ENCODE measurements at regions not wholly inside any gene's neighbourhood (a gene's known extent, or its start where the extent isn't known, plus 50 kb on each side); places are given as distances from the start of the nearest gene placed in this dataset.

DNA sequence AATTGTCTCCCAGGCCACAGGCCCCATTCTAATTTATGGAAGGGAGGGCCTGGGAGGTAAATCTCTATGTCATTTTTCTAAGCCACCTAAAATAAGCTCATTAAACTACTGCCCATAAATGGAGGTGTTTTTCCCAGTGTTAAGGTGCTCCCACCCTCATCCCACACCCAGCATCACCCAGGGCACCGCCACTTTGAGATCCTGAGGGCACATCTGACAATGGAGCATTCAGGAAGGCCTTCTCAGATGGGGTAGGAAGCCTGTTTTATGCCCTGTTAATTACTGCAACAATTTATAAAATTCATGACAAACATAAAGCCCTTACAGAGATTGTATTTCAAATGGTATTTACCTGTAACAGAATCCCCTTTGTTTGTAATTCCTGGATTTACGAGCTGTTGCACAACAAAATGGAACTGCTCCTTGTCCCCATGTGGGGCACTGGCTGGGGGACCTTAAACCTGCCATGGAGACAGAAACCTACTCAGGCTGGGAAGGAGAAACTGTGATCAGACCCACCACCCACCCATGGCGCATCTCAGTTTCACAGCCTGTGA lies 319.5 kb upstream of the USP24 start:
- H3K4me1 ChIP-seq, result no peaks in the 10 kb centered on the region
- no peak overlapping the region for H3K4me3 ChIP-seq
- WGBS, 2 donors, result 89 to 97% methylated on average over 3 of the region's 3 CpGs
- no peaks in the 10 kb centered on the region for H3K27me3 ChIP-seq
- H3K9me3 ChIP-seq, result no peaks in the 10 kb centered on the region
- intact Hi-C loops (cut with DNase I; ENCODE audit: low total_unique reads), result no loop called here
- no peak for DNase-seq
- H3K36me3 ChIP-seq (ENCODE audit: low read depth, missing control alignments), result no peaks in the 10 kb centered on the region
- H3K27ac ChIP-seq, result no peak overlapping the region
- TF ChIP-seq CTCF (IDR thresholded peaks at IDR 0.05) (no peak), POLR2A (IDR thresholded peaks at IDR 0.05) (no peak)

DNA sequence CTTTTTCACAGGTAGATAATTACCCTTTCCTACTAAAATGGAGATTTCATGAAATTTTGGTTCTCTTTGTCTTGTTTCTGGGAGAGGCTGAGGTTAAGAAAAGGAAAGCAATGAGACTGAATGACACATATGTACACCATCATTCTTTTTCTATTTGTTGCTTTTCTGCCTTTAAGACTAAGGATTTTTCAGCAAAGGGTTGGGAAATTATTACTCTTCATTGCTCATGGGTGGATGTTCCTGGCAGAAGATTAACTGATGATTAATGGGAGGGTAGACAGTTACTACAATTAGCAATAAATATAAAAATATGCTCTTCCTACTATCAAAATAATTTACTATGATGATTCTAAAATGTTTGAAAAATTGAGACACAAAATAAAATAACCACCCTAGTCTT lies 316.5 kb upstream of the USP24 start:
- Histone ChIP-seq H3K4me1 (no peaks in the 10 kb centered on the region), H3K9me3 (no peaks in the 10 kb centered on the region), H3K36me3 (ENCODE audit: low read depth, missing control alignments) (no peaks in the 10 kb centered on the region), H3K27ac (no peak overlapping the region), H3K27me3 (no peaks in the 10 kb centered on the region), H3K4me3 (no peak overlapping the region)
- TF ChIP-seq POLR2A (IDR thresholded peaks at IDR 0.05) (no peak), CTCF (IDR thresholded peaks at IDR 0.05) (no peak)
- no peak for DNase-seq
- intact Hi-C loops (cut with DNase I; ENCODE audit: low total_unique reads), result no loop called here

DNA sequence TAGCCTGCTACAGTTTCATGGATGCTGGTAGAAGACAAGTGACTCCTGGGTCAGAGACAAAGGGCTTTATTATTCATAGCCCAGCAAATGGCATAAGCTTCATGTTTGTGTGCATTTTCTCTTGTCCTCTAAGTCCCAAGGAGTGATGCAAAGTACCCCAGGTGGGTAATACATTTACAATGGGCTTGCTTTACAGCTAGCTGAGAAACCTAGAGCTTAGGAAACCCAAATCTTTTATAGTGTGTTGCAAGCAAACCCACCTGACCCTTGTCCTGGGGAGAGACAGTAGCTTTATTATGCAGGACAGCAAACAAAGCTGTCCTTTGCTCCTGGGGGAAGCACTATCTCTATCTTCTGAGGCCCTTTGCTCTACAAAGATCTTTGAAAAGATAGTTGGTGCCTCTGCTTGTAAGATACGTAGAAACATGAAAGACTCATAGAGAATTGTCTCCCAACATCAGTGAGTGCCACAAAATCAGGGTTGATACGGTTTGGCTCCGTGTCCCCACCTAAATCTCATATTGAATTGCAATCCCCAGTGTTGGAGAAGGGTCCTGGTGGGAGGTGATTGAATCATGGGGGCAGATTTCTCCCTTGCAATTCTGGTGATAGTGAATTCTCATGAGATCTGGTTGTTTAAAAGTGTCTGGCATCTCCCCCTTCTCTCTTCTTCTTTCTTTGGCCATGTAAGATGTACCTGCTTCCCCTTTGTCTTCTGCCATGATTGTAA lies 315.8 kb upstream of the USP24 start:
- H3K4me3 ChIP-seq, result no peak overlapping the region
- WGBS, 2 donors, result 98% methylated on average over 3 of the region's 3 CpGs
- TF ChIP-seq POLR2A (IDR thresholded peaks at IDR 0.05), result no peak
- TF ChIP-seq CTCF (IDR thresholded peaks at IDR 0.05), result no peak
- H3K9me3 ChIP-seq, result no peaks in the 10 kb centered on the region
- no peaks in the 10 kb centered on the region for H3K4me1 ChIP-seq
- intact Hi-C loops (cut with DNase I; ENCODE audit: low total_unique reads), result no loop called here
- no peaks in the 10 kb centered on the region for H3K36me3 ChIP-seq (ENCODE audit: low read depth, missing control alignments)
- H3K27me3 ChIP-seq, result no peaks in the 10 kb centered on the region
- DNase-seq, result no peak
- no peak overlapping the region for H3K27ac ChIP-seq

GRCh38 chr1:55529017-55529416 lies 313.9 kb upstream of the USP24 start:
- Histone ChIP-seq H3K4me3 (no peak overlapping the region), H3K27me3 (no peaks in the 10 kb centered on the region), H3K36me3 (ENCODE audit: low read depth, missing control alignments) (no peaks in the 10 kb centered on the region), H3K9me3 (no peaks in the 10 kb centered on the region), H3K27ac (no peak overlapping the region), H3K4me1 (no peaks in the 10 kb centered on the region)
- WGBS, 2 donors, result 81 to 88% methylated on average over 4 of the region's 4 CpGs
- intact Hi-C loops (cut with DNase I; ENCODE audit: low total_unique reads), result no loop called here
- DNase-seq, result no peak
- TF ChIP-seq POLR2A (IDR thresholded peaks at IDR 0.05) (no peak), CTCF (IDR thresholded peaks at IDR 0.05) (no peak)

DNA sequence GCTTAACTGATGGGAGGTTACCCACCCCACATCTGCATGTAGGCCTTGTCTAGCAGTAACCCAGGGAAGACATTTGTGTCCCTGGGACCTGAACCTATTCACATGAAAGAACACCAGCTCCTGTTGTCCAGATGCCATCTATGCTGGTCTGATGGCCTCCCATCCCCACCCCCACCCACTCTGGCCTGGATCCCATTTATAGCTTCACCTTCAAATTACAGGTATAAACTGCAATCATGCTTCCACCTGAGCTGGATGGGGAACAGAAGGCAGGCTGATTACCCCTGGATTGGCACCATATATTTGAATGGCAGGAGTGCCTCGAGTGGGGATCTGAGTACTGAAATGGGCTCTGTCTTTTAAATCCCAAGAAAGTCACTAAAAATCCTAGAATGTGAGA lies 312.7 kb upstream of the USP24 start:
- Histone ChIP-seq H3K27ac (no peak overlapping the region), H3K27me3 (no peaks in the 10 kb centered on the region), H3K9me3 (no peaks in the 10 kb centered on the region), H3K36me3 (ENCODE audit: low read depth, missing control alignments) (no peaks in the 10 kb centered on the region), H3K4me1 (no peaks in the 10 kb centered on the region), H3K4me3 (no peak overlapping the region)
- TF ChIP-seq POLR2A (IDR thresholded peaks at IDR 0.05), result no peak
- TF ChIP-seq CTCF (IDR thresholded peaks at IDR 0.05), result no peak
- intact Hi-C loops (cut with DNase I; ENCODE audit: low total_unique reads), result no loop called here
- DNase-seq, result no peak
- 96 to 100% methylated on average over 1 of the region's 1 CpG for WGBS, 2 donors

Measured in testis (tissue), 2 donors.